ENCODE measurements at regions not wholly inside any gene's neighbourhood (a gene's known extent, or its start where the extent isn't known, plus 50 kb on each side); places are given as distances from the start of the nearest gene placed in this dataset.
"Not testable (repeated sequence)": the region's sequence is repeated elsewhere in the genome, so short reads cannot be mapped to it uniquely, and the experiment has no call there.

DNA sequence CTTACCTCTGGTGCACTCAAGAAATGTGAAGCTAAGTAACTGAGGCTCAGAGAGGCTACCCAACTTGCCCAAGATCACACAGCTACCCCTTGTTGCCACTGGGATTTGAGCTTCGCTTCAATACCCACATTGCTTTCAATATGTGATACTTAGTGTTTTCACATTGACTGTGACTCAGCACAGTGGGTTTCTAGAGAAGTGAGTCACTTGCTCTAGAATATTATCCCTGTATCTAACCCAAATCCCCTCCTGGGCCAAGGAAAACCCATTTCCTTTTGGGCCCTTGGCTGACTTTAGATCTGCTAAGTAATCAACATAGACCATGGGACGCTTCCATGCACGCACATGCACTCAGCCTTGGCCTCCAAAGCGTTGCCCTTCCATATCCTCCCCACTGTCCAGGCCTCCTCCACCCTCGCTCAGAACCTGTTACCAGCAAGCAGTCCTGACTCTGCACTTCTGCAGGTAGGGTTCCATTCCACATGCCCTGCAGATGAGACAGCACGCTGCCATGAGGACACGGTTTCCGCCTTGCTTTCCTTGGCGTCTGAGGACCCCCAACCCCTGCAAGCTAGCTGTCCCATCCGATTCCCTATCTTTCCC, 87.7 kb upstream of the CHST15 start:
- no peak for DNase-seq (ENCODE audit: low read depth)

DNA sequence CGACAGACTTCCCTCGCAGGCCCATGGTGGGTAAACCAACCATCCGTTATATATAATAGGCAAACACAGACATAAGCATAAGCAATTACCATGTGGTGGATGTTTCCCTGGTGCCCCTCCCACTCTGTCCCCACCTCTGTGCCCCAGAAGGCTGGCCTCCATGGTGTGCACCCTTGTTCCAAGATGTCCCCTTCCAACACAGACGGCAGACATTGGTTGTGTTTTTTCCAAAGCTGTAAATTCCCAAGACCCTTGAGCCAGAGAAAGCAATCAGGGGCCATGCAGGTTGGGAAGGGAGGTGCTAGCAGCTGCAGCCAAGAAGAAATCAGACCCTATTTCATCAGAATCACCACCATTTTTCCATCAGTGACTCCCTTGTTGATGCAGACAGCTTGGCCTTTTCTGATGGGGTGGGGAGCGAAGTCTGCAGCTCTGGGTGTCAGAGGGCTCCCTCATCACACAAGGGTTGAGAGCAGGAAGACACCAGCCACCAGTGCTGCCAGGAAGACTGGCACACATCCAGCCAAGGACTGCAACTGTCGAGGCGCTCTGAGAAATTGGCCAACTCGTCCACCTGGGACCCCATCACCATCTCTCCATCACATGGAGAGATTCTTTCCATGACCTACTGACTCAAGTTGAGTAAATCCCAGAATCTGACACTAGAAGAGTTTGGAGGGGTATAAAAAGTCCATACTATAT, 86.8 kb upstream of the CHST15 start:
- DNase-seq (ENCODE audit: low read depth): no peak

DNA sequence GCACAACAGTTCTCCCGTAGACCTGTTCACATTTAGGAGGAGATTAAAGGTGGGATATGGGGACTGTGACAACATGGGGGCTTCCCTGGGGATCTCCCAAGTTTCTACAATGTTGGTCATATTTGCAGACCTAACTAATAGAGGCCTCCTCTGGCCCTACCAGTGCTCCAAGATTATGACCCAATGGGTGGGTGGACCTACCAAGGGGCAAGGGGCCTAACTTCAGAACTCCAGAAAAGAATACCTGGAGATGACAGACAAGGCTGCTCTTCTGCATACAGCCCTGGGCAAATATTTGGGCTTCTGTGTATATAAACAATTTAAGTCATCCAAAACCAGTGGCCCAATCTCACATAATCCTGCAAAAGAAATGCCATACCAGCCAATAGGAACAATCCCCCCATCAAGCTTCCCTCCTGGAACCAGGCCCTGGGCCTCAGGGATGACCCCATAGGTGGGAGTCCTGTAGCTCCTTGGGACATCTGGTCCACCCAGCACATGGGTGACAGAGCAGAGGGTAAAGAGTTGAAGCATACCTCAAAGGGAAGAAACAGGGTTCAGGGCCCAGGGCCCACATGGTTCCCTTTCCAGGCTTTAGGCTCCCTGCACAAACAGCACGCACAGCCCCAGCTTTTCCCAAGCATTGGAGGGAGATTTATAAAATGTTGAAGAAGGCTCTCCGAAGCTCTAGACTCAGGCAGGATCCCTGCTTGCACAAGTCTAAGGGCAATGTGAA, 86.1 kb upstream of the CHST15 start:
- no peak for DNase-seq (ENCODE audit: low read depth)

DNA sequence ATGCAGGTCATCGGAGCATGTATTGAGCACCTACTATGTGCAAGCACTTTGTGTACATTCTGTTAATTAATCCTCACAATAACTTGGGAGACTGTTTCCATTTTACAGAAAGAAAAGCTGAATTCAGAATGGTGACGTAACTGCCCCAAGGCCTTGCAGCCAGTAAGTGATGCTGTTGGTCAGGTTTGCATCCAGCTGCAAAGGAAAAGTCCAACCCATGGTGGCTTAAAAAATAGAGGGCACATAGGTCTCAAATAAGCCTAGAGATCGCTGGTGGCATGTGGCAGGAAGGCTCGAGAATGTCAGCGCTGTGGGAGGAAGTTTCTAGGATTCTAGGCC, 83.8 kb upstream of the CHST15 start:
- DNase-seq (ENCODE audit: low read depth): no peak

DNA sequence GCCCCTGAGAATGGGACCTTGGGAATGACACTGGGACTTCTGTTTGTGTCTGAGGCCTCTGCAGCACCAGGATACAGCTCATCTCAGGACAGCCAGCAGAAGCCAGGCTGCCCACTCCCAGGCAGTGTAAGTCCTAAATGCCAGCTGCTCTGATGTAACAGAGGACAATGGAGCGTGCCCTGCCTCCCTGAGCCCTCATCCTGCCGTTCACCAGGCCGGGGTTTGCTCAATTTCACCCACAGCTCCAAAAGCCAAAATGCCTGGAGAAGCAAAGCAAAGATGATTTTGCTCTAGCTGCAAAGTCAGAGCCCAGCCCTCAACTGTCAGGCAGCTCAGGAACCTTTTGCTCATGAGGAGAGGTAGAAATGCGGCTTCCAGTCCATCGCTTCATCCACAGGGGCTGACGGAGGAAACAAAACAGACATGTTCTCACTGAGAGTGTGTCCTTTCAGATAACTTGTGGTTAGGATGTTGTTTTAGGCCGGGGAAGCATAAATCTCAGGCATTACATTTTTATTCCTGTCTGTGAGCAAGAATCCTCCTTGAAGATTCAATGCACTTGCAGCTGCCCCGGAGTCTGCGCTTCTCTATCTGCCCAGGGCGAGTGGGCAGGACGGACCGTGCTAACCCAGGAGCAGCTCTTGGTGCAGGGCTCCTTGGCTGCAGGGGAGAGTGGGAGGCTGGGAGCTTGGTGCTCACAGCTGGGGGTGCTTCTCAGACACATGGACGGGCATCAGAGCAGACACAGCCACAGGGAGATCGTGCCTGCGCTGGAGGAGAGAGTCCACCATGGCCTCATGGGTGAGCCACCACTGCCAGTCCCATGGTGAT, 83.2 kb upstream of the CHST15 start:
- no peak for DNase-seq (ENCODE audit: low read depth)

DNA sequence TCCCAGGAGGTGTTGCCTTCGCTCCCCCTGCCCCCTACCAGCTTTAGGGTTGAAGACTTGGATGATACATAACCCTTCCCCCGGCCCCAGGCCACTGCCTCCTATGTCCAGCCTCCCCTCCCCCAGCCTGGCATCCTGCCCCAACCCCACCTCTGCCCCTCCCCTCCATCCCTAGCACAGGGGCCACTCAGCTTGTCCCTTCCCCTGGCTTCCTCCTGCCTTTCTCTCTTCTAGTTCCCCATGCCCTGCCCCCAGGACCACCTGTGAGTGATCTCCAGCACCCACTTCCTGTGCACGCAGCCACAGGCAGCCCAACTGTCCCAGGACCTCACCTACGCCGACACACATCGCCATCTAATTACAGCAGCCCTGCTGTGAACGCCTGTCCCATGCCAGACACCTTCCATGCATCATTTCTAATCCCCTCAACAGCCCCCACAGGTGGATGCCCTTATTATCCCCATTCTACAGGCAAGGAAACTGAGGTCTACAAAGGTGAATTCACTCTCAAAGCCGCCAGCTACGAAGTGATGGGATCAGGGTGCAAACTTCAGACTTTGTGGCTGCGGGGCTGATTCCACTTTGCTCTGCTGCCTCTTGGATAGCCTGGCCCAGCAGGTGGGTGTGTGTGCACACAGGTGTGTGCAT, 82.4 kb upstream of the CHST15 start:
- DNase-seq (ENCODE audit: low read depth): no peak

DNA sequence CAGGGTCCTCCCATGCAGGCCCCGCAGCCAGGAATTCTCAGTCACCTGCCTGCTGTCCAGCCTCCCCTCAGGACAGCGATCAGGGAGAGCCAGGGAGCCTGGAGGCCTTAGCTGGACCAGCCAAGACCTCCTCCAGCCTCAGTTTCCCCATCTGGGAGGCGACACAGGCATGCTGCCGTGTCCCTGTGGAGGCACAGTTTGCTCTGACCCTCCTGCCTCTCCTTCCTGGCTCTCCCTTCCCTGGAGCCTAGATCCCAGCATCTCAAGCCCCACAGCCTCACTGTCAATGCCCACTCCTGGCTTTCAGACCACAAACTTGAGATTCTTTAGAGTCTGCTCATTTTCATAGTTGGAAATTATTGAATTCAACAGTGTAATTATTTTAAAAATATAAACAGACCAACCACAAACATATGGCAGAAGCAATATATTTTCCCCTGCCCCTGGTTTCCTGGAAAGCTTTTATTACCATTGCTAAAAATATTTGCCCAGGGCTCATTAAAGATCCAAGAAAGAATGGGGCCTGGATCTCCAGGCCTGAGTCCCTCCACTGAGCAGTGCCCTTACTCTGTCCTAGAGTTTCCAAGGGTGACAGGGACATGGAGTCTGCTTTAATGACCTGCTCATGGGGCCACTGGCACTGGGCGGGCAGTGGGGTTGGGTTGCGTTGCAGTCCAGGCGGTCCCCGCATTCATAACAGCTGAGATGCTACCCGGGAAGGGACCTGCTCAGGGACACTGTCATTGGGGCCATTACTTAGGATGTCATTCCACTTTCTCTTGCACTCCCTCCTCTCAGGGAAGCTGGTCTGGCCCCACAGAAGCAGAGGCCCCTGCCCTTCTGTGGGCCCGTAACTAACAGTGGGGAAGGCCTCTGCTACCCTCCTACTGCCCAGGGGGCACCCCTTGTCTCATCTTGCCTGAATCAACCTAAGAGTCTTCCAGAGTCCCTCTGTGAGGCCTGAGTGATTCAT, 81.6 kb upstream of the CHST15 start:
- no peak for DNase-seq (ENCODE audit: low read depth)

DNA sequence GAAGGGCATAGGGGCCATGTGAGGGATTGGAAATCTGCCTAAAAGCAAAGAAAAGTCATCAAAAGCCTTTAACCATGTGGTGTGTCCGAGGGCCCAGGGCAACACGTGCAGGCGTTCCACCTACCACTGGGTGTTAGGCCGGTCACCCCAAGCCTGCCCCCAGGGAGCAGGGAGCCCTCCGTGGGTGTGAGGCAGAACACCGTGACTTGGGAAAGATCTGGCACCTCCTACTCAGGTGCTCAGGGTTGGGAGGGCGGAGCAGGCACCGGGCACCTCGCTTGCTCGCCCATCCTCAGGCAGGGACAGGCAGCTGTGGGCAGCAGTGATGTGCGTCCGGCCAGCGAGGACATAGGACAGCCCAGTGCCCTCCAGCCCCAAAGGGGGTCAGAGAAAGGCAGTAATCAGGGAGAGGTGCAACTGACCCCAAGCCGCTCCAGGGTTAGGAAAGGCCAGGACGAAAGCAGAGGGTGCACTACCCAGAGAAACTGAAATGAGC, 80.7 kb upstream of the CHST15 start:
- no peak for DNase-seq (ENCODE audit: low read depth)

DNA sequence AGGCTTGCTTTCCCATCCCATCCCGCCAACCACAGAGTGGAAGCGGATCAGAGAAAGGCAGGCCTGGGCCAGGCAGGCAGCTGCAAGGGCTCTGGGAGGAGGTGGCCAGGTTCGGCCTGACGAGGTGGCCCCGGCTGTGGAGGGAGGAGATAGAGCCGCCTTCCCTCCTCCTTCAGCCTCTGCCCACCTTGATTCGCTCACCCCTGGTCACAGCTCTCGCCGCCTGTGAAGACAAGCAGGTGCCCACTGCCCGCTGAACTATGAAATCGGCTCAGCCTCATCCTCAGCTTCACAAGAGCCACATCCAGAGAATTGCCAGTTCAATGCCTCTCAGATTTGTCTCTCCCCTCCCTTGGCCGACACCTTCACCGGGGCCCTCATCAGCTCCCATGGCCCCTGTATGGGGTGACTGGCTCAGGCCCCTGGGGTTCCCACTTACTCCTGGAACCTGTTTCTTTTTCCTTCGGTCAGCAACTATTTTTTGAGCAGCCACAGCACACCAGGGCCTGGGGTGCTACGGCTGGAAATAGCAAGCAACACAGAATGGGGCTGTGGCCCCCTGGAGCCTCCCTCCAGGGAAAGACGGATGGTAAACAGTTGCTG, 80.0 kb upstream of the CHST15 start:
- no peak for DNase-seq (ENCODE audit: low read depth)

DNA sequence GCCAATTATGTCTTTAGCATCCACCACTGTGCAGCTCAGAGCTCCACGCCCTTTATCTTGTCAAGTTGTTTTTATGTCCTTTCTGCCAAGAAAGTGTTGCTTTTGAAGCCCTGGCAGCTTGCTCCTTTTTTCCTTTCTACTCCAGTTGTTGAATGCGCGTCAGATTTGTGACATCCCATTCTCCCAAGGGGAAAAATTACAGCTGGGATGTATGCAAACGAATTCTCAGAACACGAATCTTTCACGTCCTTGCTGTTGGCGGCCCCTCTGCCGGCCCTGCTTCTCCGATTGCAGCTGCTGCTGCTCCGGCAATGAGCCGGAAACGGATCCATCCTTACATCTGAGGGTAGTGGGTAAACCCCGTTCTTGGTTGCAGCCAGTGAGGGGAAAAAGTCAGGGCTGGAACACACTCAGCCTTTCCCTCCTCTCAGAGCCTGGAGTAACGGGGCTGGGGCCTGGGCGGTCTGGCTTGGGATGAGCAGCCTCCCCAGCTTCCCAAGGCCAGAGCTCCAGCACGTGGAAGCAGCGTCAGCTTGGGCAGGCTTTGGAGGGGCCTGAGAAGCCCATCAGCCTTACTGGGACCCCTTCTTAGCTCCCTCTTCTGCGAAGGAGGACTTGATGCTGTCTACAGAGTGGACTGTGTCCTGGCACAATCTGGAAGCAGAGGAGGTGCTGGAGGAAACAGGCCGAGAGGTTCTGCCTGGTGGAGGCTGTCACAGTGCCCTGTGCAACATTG, 79.0 kb upstream of the CHST15 start:
- DNase-seq (ENCODE audit: low read depth): no peak

DNA sequence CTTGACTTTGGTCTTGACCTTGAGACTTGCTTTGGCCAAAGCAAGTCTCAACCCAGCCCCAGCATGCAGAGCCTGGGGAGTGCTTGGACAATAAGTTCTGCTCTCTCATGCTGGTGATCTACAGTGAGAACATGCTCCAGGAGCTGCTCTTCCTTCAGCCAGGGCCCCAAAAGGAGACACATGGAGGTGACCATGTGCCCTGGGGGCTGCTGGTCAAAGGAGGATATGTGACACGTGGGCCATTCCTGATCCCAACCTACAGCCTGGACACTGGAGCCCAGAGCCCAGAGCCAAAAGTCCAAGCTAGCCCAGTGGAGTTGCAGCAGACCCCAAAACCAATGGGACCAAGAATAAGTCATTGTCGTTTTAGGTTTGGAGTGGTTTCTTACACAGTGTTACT, 78.2 kb upstream of the CHST15 start:
- no peak for DNase-seq (ENCODE audit: low read depth)

DNA sequence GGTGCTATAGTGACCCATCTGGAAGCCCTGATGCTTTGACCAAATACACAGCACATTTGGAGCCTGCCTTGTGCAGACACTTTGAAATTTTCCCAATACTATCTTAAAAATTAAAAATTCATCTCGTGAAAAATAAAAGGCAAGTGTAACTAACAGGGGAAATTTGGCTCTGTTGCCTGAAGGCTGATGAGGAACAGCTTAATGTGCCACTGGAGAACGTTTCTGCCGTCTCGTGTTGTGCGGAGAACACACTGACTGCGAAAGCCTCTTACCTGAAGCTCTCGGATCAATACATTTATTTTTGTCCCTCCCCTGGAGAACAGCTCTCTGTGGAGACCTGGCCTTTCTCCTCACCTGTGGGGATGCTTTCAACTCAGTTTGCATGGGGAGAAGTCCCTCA, 77.2 kb upstream of the CHST15 start:
- DNase-seq (ENCODE audit: low read depth): no peak

DNA sequence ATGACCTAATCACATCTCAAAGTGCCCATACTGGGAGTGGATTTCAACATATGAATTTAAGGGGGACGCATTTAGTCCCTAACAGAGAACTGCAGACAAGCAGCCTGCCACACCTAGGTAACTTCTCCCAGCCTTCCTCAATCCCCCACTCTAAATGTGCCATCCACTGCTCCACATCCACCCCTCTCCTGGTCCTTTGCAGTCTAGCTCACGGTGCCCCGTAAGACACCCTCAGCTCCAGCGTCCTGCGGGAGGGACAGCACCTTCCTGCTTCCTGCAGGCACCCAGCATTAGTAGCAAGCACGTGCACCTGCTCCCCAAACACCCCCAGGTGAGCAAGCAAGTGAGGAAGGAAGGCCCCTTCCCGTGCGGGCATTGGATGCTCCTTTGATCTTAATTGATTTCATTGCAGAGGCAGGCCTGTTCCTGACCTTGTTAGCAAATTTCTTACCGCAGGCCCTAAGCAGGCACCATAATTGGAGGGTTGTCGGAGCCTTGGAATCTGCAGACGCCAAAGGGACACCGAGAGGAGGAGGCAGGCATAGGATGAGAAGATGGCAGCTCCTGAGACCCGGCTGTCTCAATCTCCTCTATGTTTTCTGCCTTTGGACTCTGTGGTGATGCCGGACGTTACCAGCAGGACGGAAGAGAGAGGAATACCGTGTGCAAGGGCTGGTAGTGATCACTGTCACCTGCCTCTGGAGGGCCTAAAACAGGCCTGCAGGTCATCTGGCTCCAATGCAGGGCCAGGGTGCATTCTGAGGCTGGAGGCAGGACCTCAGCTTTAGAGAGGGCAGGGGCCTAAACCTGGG, 75.8 kb upstream of the CHST15 start:
- no peak for DNase-seq (ENCODE audit: low read depth)

DNA sequence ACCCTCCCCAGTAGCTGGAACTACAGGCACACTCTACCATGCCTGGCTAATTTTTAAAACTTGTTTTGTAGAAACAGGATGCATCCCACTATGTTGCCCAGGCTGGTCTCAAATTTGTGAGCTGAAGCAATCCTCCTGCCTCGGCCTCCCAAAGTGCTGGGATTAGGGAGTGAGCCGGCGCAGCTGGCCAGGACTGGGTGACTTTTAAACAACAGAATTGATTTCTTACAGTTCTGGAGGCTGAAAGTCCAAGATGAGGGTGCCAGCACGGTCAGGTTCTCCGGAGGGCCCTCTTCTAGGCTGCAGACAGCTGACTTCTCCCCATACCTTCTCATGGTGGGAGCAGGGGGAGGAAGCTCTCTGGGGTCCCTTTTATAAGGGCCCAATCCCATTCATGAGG, 75.2 kb upstream of the CHST15 start:
- DNase-seq (ENCODE audit: low read depth): no peak

DNA sequence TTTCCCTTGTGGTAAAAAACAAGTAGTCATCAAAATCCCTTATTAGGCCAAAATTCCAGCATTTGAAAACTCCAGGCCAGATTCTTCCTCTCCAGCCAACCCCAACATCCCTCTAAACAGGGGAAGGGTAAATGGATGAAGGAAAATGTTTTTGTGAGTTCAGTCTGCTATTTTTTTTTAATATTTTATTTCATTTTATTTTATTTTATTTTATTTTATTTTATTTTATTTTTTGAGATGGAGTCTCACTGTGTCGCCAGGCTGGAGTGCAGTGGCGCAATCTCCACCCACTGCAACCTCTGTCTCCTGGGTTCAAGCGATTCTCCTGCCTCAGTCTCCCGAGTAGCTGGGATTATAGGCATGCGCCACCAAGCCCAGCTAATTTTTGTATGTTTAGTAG, 74.5 kb upstream of the CHST15 start:
- not testable (repeated sequence) for DNase-seq (ENCODE audit: low read depth)

DNA sequence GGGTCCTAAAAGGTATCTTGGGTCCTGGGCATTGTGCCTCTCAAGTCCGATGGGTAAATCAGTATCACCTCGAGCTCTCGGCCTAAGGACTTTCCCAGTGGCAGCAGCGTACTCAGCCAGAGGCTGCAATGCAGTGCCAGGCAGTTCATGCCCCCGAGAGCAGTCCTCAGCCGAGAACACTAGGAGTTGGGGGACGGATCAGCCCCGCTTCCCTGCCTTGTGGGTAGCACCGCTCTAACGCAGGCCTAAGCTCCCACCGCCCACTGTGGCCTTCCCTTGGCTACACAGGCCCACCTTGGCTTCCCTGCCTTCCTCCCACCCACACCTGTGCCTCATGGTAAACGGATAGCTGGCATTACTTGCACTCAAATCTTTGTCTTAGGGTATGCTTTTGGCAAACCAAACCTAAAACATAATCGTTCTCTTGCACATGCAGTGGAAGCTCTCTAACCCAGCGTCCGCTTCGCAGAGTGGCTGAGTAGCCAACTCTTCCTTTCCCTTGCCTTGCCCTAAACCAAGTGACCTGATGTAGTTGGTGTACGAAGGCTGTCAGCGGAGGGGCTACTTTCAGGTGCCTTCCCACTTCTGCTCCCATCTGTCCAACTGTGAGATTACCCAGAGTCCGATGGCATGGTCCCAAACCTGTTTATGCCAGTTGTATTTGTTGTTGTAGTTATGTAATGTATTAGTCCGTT, 73.2 kb upstream of the CHST15 start:
- no peak for DNase-seq (ENCODE audit: low read depth)

DNA sequence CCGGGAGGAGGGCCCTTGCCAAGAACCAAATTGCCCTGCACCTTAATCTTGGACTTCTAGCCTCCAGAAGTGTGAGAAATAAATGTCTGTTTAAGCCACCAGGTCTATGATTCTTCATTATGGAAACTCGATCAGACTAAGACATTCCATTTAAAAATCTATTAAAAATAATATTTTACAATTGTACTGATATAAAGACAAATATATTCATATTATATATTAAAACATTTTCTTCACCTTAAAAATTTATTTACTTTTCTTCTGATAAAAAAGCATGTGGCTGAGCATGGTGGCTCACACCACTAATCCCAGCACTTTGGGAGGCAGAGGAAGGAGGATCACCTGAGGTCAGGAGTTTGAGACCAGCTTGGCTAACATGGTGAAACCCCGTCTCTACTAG, 72.4 kb upstream of the CHST15 start:
- no peak for DNase-seq (ENCODE audit: low read depth)

DNA sequence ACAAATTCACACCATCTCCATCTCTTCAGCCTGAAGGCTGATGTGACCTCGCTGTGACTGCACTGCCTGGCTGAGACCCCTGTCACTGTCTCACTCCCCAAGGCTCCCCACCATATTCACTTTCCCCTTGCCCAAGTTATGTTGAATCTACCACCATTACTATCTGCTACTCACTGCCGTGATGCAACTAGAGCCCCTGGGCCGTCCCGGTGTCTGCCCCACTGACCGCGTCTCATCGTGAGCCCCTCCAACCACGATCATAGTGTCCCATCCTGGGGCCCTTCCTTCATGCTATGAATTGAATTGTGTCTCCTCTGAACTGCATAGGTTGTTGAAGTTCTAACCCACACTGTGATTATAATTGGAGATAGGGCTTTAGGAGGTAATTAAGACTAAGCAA, 71.9 kb upstream of the CHST15 start:
- DNase-seq (ENCODE audit: low read depth): no peak

All from GM04504 (cell line).